Mesenchymal stem cell (in vitro differentiated cells and primary cell): ENCODE measurements at regions not wholly inside any gene's neighbourhood (a gene's known extent, or its start where the extent isn't known, plus 50 kb on each side); places are given as distances from the start of the nearest gene placed in this dataset.
A peak's percentile ranks its signal among the peaks of the same experiment; 100 is the strongest.

Experiments
- DNase-seq: peaks from one replicate; pipeline ENCODE4 v3.0.0-alpha.2; 2013
- H2AFZ ChIP-seq: one replicate; pipeline ENCODE4 v1.6.1; 2013; ENCODE audit warnings: low read depth, mild to moderate bottlenecking, control low read depth, inconsistent platforms, low read length, moderate library complexity
- H2AK5ac ChIP-seq: 2 replicates; pipeline ENCODE4 v1.6.1; 2013; ENCODE audit warnings: low read length, moderate library complexity, mild to moderate bottlenecking, inconsistent platforms; ENCODE audit not compliant: severe bottlenecking
- H2BK120ac ChIP-seq: one replicate; pipeline ENCODE4 v1.6.1; 2013; ENCODE audit warnings: low read depth, mild to moderate bottlenecking, inconsistent platforms, low read length, moderate library complexity
- H2BK12ac ChIP-seq, 2 experiments: one replicate each; pipeline ENCODE4 v1.6.1; 2013; ENCODE audit warnings: inconsistent platforms in 2 of 2, low read length in 2 of 2, mild to moderate bottlenecking in 2 of 2, moderate library complexity in 2 of 2, control low read depth in 1 of 2
- H2BK15ac ChIP-seq: one replicate; pipeline ENCODE4 v1.6.1; 2013; ENCODE audit warnings: mild to moderate bottlenecking, low read depth, inconsistent platforms; ENCODE audit not compliant: poor library complexity, severe bottlenecking
- H2BK5ac ChIP-seq: 2 replicates; pipeline ENCODE4 v1.6.1; 2013; ENCODE audit warnings: low read depth, mild to moderate bottlenecking, low read length, control low read depth, inconsistent platforms; ENCODE audit not compliant: poor library complexity, severe bottlenecking
- H3K14ac ChIP-seq, 2 experiments: one replicate each; pipeline ENCODE4 v1.6.1; 2013; ENCODE audit warnings: inconsistent platforms in 2 of 2, low read length in 2 of 2, control low read depth in 1 of 2, mild to moderate bottlenecking in 1 of 2, moderate library complexity in 1 of 2
- H3K18ac ChIP-seq, 2 experiments: one replicate each; pipeline ENCODE4 v1.6.1; 2013; ENCODE audit warnings: inconsistent platforms in 2 of 2, low read length in 2 of 2, control low read depth in 1 of 2, low read depth in 1 of 2, mild to moderate bottlenecking in 1 of 2
- H3K23ac ChIP-seq, 2 experiments: one replicate each; pipeline ENCODE4 v1.6.1; 2013; ENCODE audit warnings: inconsistent platforms in 2 of 2, low read length in 2 of 2, mild to moderate bottlenecking in 2 of 2, moderate library complexity in 2 of 2, control low read depth in 1 of 2
- H3K27ac ChIP-seq: 2 replicates; pipeline ENCODE4 v1.5.1; 2013; ENCODE audit warnings: mild to moderate bottlenecking, moderate library complexity, low read length, control low read depth, inconsistent platforms; ENCODE audit not compliant: poor library complexity, severe bottlenecking
- H3K27me3 ChIP-seq, 2 experiments: 2 replicates each; pipeline versions ENCODE4 v1.6.1 to v1.7.0; 2013; ENCODE audit warnings: low read length in 2 of 2, mild to moderate bottlenecking in 2 of 2, moderate library complexity in 2 of 2, control low read depth in 1 of 2, inconsistent platforms in 1 of 2; ENCODE audit not compliant: control insufficient read depth in 1 of 2, insufficient read depth in 1 of 2
- H3K36me3 ChIP-seq, 2 experiments: 2 replicates each; pipeline versions ENCODE4 v1.6.1 to v1.7.0; 2013; ENCODE audit warnings: low read length in 2 of 2, control low read depth in 1 of 2, inconsistent platforms in 1 of 2, low read depth in 1 of 2, mild to moderate bottlenecking in 1 of 2; ENCODE audit not compliant: insufficient read depth in 2 of 2, control insufficient read depth in 1 of 2
- H3K4ac ChIP-seq, 2 experiments: one replicate each; pipeline ENCODE4 v1.6.1; 2013; ENCODE audit warnings: inconsistent platforms in 2 of 2, low read length in 2 of 2, mild to moderate bottlenecking in 2 of 2, moderate library complexity in 2 of 2, control low read depth in 1 of 2, low read depth in 1 of 2
- H3K4me1 ChIP-seq: 2 replicates; pipeline ENCODE4 v1.6.1; 2013; ENCODE audit warnings: low read depth, low read length, control low read depth; ENCODE audit not compliant: control insufficient read depth, insufficient read depth
- H3K4me2 ChIP-seq: 2 replicates; pipeline ENCODE4 v1.6.1; 2013; ENCODE audit warnings: low read length, mild to moderate bottlenecking, inconsistent platforms; ENCODE audit not compliant: poor library complexity, severe bottlenecking
- H3K4me3 ChIP-seq, 2 experiments: 2 replicates each; pipeline versions ENCODE4 v1.5.1 to v1.7.0; 2013; ENCODE audit warnings: low read length in 2 of 2, mild to moderate bottlenecking in 2 of 2, control low read depth in 1 of 2, low read depth in 1 of 2; ENCODE audit not compliant: insufficient read depth in 1 of 2
- H3K79me1 ChIP-seq: replicated peaks from 2 replicates; pipeline ENCODE4 v1.6.1; 2013; ENCODE audit warnings: mild to moderate bottlenecking, control low read depth, low read length, inconsistent platforms; ENCODE audit not compliant: poor library complexity, severe bottlenecking
- H3K9ac ChIP-seq: 2 replicates; pipeline ENCODE4 v1.7.0; 2013; ENCODE audit warnings: mild to moderate bottlenecking, low read length, moderate library complexity
- H3K9me3 ChIP-seq: 2 replicates; pipeline ENCODE4 v1.7.0; 2013; ENCODE audit warnings: mild to moderate bottlenecking, low read length; ENCODE audit not compliant: control insufficient read depth
- H4K8ac ChIP-seq: one replicate; pipeline ENCODE4 v1.6.1; 2013; ENCODE audit warnings: inconsistent platforms, mild to moderate bottlenecking, low read length, moderate library complexity
- H4K91ac ChIP-seq: one replicate; pipeline ENCODE4 v1.6.1; 2013; ENCODE audit warnings: mild to moderate bottlenecking, low read length, inconsistent platforms
- WGBS: methylation state at CpG from one replicate; pipeline ENCODE4 v1.1.7; 2013; ENCODE audit warnings: mixed read lengths; 5-methylcytosine and 5-hydroxymethylcytosine counted together

- Histone ChIP-seq H3K4me2 (no peak overlapping the region), H2AFZ (no peak overlapping the region), H2BK120ac (no peak overlapping the region), H3K18ac (no peak overlapping the region), H2BK15ac (no peak overlapping the region), H3K27me3 (peaks cover 0 to 4% of the 10 kb centered on the region in 2 experiments), H3K36me3 (no peaks in the 10 kb centered on the region), H2AK5ac (no peak overlapping the region), H3K4me3 (no peak overlapping the region), H2BK12ac (no peak overlapping the region), H3K9ac (no peak overlapping the region), H4K8ac (no peak overlapping the region), H3K27ac (no peak overlapping the region), H3K9me3 (no peaks in the 10 kb centered on the region), H3K4ac (no peak overlapping the region), H3K79me1 (no peaks in the 10 kb centered on the region), H4K91ac (no peak overlapping the region), H3K23ac (no peak overlapping the region), H2BK5ac (no peak overlapping the region), H3K4me1 (no peaks in the 10 kb centered on the region), H3K14ac (no peak overlapping the region)
- WGBS = 62% methylated on average over 4 of the region's 5 CpGs
- peak; percentile 1 for DNase-seq
Measured at GRCh38 chr20:60862601-60863000, 389.5 kb upstream of the CDH4 start.

GRCh38 chr20:60863548-60863947, 388.5 kb upstream of the CDH4 start:
- WGBS = 69% methylated on average over 3 of the region's 3 CpGs
- H3K9ac ChIP-seq = no peak overlapping the region

GRCh38 chr20:60867589-60867988, 384.5 kb upstream of the CDH4 start:
- no peaks in the 10 kb centered on the region for H3K79me1 ChIP-seq
- no peak overlapping the region for H3K4me3 ChIP-seq
- DNase-seq = no peak
- H3K4ac ChIP-seq = no peak overlapping the region
- no peak overlapping the region for H3K9ac ChIP-seq
- no peaks in the 10 kb centered on the region for H3K36me3 ChIP-seq
- H3K23ac ChIP-seq = no peak overlapping the region
- no peak overlapping the region for H2BK120ac ChIP-seq
- no peak overlapping the region for H2BK5ac ChIP-seq
- no peak overlapping the region for H2AFZ ChIP-seq
- H3K4me1 ChIP-seq = no peaks in the 10 kb centered on the region
- no peak overlapping the region for H3K14ac ChIP-seq
- H2BK12ac ChIP-seq = no peak overlapping the region
- H3K27me3 ChIP-seq = peaks cover 0 to 35% of the 10 kb centered on the region in 2 experiments
- H3K4me2 ChIP-seq = no peak overlapping the region
- no peak overlapping the region for H4K8ac ChIP-seq
- no peaks in the 10 kb centered on the region for H3K9me3 ChIP-seq
- H2BK15ac ChIP-seq = no peak overlapping the region
- no peak overlapping the region for H3K27ac ChIP-seq
- no peak overlapping the region for H4K91ac ChIP-seq
- WGBS = 94% methylated on average over 3 of the region's 3 CpGs
- no peak overlapping the region for H3K18ac ChIP-seq
- H2AK5ac ChIP-seq = no peak overlapping the region

More at GRCh38 chr20:60863548-60863947, 388.5 kb upstream of the CDH4 start:
- Histone ChIP-seq H3K27ac (no peak overlapping the region), H3K27me3 (peaks cover 0 to 14% of the 10 kb centered on the region in 2 experiments), H3K23ac (no peak overlapping the region), H2BK15ac (no peak overlapping the region), H3K4ac (no peak overlapping the region), H4K91ac (no peak overlapping the region), H2BK12ac (no peak overlapping the region), H3K14ac (no peak overlapping the region), H2BK120ac (no peak overlapping the region), H3K36me3 (no peaks in the 10 kb centered on the region), H3K79me1 (no peaks in the 10 kb centered on the region), H3K18ac (no peak overlapping the region), H2AK5ac (no peak overlapping the region), H3K4me3 (no peak overlapping the region), H3K9me3 (no peaks in the 10 kb centered on the region), H4K8ac (no peak overlapping the region), H2BK5ac (no peak overlapping the region), H2AFZ (no peak overlapping the region), H3K4me1 (no peaks in the 10 kb centered on the region), H3K4me2 (no peak overlapping the region)
- no peak for DNase-seq

- Histone ChIP-seq H3K4ac (no peak overlapping the region), H2BK5ac (no peak overlapping the region), H4K8ac (no peak overlapping the region), H2BK12ac (no peak overlapping the region), H3K9ac (no peak overlapping the region), H3K4me2 (no peak overlapping the region), H3K27ac (no peak overlapping the region), H2AK5ac (no peak overlapping the region), H3K4me3 (no peak overlapping the region), H2BK15ac (no peak overlapping the region), H3K4me1 (no peaks in the 10 kb centered on the region), H3K27me3 (peaks cover 0 to 35% of the 10 kb centered on the region in 2 experiments), H2BK120ac (no peak overlapping the region), H2AFZ (no peak overlapping the region), H4K91ac (no peak overlapping the region), H3K18ac (no peak overlapping the region), H3K79me1 (no peaks in the 10 kb centered on the region), H3K23ac (no peak overlapping the region), H3K36me3 (no peaks in the 10 kb centered on the region), H3K9me3 (no peaks in the 10 kb centered on the region), H3K14ac (no peak overlapping the region)
- no peak for DNase-seq
- WGBS = 87% methylated on average over 22 of the region's 22 CpGs
Measured at GRCh38 chr20:60868316-60868891, 383.7 kb upstream of the CDH4 start.
